ENCODE measurements at regions not wholly inside any gene's neighbourhood (a gene's known extent, or its start where the extent isn't known, plus 50 kb on each side); places are given as distances from the start of the nearest gene placed in this dataset.
A peak's percentile ranks its signal among the peaks of the same experiment; 100 is the strongest.

DNA sequence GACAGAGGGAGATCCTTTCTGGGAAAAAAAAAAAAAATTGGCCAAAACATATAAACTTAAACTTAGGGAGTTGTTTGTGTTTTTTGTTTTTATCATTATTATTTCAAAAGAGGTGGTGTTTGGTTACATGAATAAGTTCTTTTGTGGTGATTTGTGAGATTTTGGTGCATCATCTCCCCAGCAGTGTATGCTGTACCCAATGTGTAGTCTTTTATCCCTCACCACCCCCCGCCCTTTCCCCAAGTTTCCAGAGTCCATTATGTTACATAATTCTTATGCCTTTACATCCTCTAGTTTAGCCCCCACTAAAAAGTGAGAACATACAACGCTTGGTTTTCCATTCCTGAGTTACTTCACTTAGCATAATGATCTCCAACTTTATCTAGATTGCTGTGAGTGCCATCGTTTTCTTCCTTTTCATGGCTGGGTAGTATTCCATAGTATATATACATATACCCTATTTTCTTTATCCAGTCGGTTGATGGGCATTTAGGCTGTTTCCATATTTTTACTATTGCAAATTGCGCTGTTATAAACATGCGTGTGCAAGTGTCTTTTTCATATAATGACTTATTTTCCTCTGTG, 148.1 kb upstream of the ZNF92 start:
- 93% methylated on average over 6 of the region's 6 CpGs; no CpG with 5 or more reads in 1 of the 2 experiments for WGBS, 2 experiments (ENCODE audit: extremely low coverage in 1 of 2, insufficient coverage in 1 of 2, insufficient read length in 1 of 2, insufficient replicate concordance in 2 of 2, low coverage in 1 of 2, low lambda C conversion rate in 2 of 2, missing lambda C conversion rate in 1 of 2)

More for the DNA sequence above, 148.1 kb upstream of the ZNF92 start:
- Histone ChIP-seq H2AFZ (ENCODE audit: low read length) (no peak overlapping the region), H3K4me1 (replicated peaks in 1 of 4; ENCODE audit: control insufficient read depth in 3 of 4, insufficient read depth in 4 of 4, low read length in 3 of 4) (no peaks in the 10 kb centered on the region), H3K23ac (ENCODE audit: insufficient read length) (no peak overlapping the region), H2AK5ac (ENCODE audit: low read depth, low read length) (no peak overlapping the region), H3K27ac (ENCODE audit: low read depth, low read length) (no peak overlapping the region), H2BK5ac (ENCODE audit: low read depth, low read length) (no peak overlapping the region), H3K4ac (replicated peaks; ENCODE audit: insufficient read length, low read depth, low read length) (no peak overlapping the region), H3K9ac (replicated peaks in 1 of 4; ENCODE audit: extremely low read depth in 1 of 4, low read depth in 3 of 4, low read length in 3 of 4) (no peak overlapping the region), H3K23me2 (ENCODE audit: low read depth, low read length) (no peaks in the 10 kb centered on the region), H3K18ac (ENCODE audit: extremely low read depth, low read length) (no peak overlapping the region), H2BK120ac (replicated peaks; ENCODE audit: low read depth, low read length) (no peak overlapping the region), H2BK20ac (ENCODE audit: low read length) (no peak overlapping the region), H3K56ac (replicated peaks; ENCODE audit: insufficient read length, low read depth, low read length) (no peak overlapping the region), H4K8ac (ENCODE audit: extremely low read depth, insufficient read depth, low read length) (no peak overlapping the region), H4K20me1 (replicated peaks in 1 of 2; ENCODE audit: control insufficient read depth in 1 of 2, insufficient read depth in 2 of 2, low read length in 2 of 2) (no peaks in the 10 kb centered on the region), H3K14ac (ENCODE audit: insufficient read length) (no peak overlapping the region), H3K79me2 (ENCODE audit: control insufficient read depth in 1 of 2, insufficient read depth in 2 of 2, low read length in 2 of 2) (no peaks in the 10 kb centered on the region), H3K4me2 (ENCODE audit: insufficient read depth in 1 of 2, low read depth in 2 of 2, low read length in 2 of 2) (no peak overlapping the region), H3K4me3 (ENCODE audit: extremely low read depth in 1 of 4, insufficient read depth in 2 of 4, low read depth in 3 of 4, low read length in 4 of 4) (no peak overlapping the region), H3K36me3 (ENCODE audit: control insufficient read depth in 2 of 4, insufficient read depth in 4 of 4, low read length in 3 of 4) (no peaks in the 10 kb centered on the region), H2BK12ac (ENCODE audit: low read depth, low read length) (no peak overlapping the region), H3K79me1 (ENCODE audit: low read depth, low read length) (no peaks in the 10 kb centered on the region), H3K9me3 (ENCODE audit: insufficient read depth in 2 of 2, low read depth in 1 of 2, low read length in 1 of 2) (no peaks in the 10 kb centered on the region), H4K5ac (ENCODE audit: insufficient read length, low read depth, low read length) (no peak overlapping the region), H3K27me3 (replicated peaks in 1 of 4; ENCODE audit: control insufficient read depth in 3 of 4, extremely low read depth in 1 of 4, insufficient read depth in 3 of 4, low read length in 3 of 4) (no peaks in the 10 kb centered on the region), H2BK15ac (ENCODE audit: low read length) (no peak overlapping the region), H4K91ac (replicated peaks; ENCODE audit: insufficient read length, low read length) (no peak overlapping the region)
- peak; percentile 32 for FAIRE-seq
- CTCF ChIA-PET (ENCODE audit: partially characterized antibody), result no interaction called here
- no peak for TF ChIP-seq CHD2 (IDR thresholded peaks at IDR 0.05; ENCODE audit: low read length)
- no peak for TF ChIP-seq YY1 (IDR thresholded peaks at IDR 0.05; ENCODE audit: low read depth, low read length)
- TF ChIP-seq POLR2AphosphoS5 (IDR thresholded peaks at IDR 0.05; ENCODE audit: low read depth, low read length), result no peak
- no peak for TF ChIP-seq CEBPB (IDR thresholded peaks at IDR 0.05; ENCODE audit: low read depth, low read length)
- TF ChIP-seq RAD21 (IDR thresholded peaks at IDR 0.05 in 1 of 2, conservative IDR thresholded peaks at IDR 0.05 in 1 of 2; ENCODE audit: low read depth in 2 of 2, low read length in 2 of 2), result no peak
- TF ChIP-seq SRF (IDR thresholded peaks at IDR 0.05; ENCODE audit: low read depth, low read length), result no peak
- DNase-seq (ENCODE audit: low read depth in 1 of 2, low spot score in 2 of 2), result no peak
- POLR2A ChIA-PET (ENCODE audit: partially characterized antibody), result no interaction called here
